Neuron (in vitro differentiated cells): ENCODE measurements at regions not wholly inside any gene's neighbourhood (a gene's known extent, or its start where the extent isn't known, plus 50 kb on each side); places are given as distances from the start of the nearest gene placed in this dataset.

ENCODE experiments used
- H2AFZ ChIP-seq: one replicate; pipeline ENCODE4 v1.6.1; 2013; ENCODE audit warnings: low read depth, mild to moderate bottlenecking, inconsistent platforms, low read length, moderate library complexity
- H3K27me3 ChIP-seq: one replicate; pipeline ENCODE4 v1.6.1; 2013; ENCODE audit warnings: low read length; ENCODE audit not compliant: insufficient read depth
- H3K36me3 ChIP-seq: one replicate; pipeline ENCODE4 v1.6.1; 2013; ENCODE audit warnings: low read length; ENCODE audit not compliant: insufficient read depth
- H3K4me1 ChIP-seq: one replicate; pipeline ENCODE4 v1.6.1; 2013; ENCODE audit warnings: low read length; ENCODE audit not compliant: insufficient read depth
- H3K4me3 ChIP-seq: 2 replicates; pipeline ENCODE4 v1.5.1; 2013; ENCODE audit warnings: mild to moderate bottlenecking, low read length, moderate library complexity
- H3K9me3 ChIP-seq: one replicate; pipeline ENCODE4 v1.6.1; 2013; ENCODE audit warnings: low read length

DNA sequence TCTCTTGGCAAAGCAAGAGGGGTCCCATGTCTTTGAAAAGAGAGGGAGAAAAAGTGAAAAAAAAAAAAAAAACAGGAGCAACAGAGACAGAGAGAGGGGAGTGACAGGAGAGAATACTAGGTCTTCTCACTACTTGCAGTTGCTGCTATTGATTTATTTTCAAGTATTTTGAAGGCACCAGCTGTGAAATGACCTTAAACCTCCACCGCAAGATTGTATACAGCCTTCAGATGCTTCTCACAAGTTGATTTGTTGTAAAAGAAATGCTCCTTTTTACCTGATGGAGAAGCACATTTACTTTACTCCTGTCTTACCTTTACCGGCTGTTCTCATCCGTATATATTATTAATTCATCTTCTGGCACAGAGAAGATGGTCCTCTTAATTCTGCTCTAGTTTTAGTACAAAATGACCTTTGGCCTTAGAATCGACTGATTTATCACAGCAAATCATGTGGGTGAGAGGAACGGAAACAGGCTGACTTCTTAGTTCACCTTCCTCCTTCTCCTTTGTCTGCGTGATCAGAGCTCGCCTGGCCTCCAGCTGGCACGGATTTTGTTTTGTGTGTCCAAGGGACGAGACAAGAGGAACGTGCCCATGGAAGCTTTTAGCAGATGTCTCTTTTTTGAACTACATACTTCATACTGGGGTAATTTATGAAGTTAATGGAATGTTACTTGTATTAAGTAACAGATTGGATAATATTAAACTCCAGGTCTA, 82.4 kb upstream of the PACRGL start:
- H3K27me3 ChIP-seq: no peaks in the 10 kb centered on the region
- H3K36me3 ChIP-seq: peaks cover 9% of the 10 kb centered on the region
- no peak overlapping the region for H2AFZ ChIP-seq
- H3K9me3 ChIP-seq: no peaks in the 10 kb centered on the region
- peaks cover 37% of the 10 kb centered on the region for H3K4me1 ChIP-seq
- no peak overlapping the region for H3K4me3 ChIP-seq

DNA sequence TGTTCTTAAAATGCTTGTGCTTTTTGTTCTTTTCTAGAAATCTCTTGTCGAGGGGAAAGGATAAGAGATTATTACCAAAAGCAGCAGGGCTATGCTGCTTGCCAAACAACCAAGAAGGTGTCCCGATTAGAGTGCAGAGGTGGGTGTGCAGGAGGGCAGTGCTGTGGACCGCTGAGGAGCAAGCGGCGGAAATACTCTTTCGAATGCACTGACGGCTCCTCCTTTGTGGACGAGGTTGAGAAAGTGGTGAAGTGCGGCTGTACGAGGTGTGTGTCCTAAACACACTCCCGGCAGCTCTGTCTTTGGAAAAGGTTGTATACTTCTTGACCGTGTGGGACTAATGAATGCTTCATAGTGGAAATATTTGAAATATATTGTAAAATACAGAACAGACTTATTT, 81.5 kb upstream of the PACRGL start:
- Histone ChIP-seq H3K4me1 (peaks cover 44% of the 10 kb centered on the region), H3K9me3 (no peaks in the 10 kb centered on the region), H3K4me3 (no peak overlapping the region), H2AFZ (no peak overlapping the region), H3K27me3 (no peaks in the 10 kb centered on the region), H3K36me3 (peaks cover 4% of the 10 kb centered on the region)

DNA sequence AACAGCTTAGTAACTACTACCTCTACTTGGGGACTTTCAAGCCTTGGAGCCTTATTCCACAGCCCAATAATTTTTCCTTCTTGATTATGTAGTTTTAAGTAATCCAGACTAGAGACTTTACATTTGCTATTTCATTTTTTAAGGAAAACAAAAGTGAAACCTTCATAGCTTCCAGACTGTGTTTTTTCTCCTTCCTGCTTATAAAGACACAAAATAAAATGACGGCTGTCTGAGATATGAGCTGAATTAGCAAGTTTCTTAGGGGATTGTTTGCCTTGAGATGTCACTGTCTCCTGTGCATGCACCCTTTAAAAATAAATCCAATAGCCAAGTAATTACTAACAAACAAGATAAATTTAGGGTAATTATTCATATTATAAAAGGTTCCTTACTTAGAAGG, 78.8 kb upstream of the PACRGL start:
- peaks cover 62% of the 10 kb centered on the region for H3K4me1 ChIP-seq
- peaks cover 4% of the 10 kb centered on the region for H3K36me3 ChIP-seq
- no peak overlapping the region for H2AFZ ChIP-seq
- no peak overlapping the region for H3K4me3 ChIP-seq
- H3K9me3 ChIP-seq: no peaks in the 10 kb centered on the region
- H3K27me3 ChIP-seq: no peaks in the 10 kb centered on the region

DNA sequence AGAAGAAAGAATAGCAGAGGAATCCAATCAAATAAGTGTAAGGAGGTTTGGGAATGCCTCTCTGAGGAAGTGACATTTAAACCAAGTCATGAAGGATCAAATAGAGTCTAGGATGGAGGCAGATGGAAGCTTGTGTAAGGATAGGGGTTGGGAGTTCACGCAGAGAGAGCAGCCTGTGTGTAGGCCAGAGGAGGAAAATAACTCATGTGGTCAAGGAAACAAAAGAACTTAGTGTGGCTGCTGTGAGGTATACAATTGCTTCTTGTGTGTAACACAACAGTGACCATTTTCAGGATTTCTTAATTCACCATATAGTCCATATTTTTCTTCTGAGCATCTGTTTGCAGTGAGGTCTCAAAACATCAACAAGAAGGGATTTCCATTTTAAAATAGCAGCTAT, 77.6 kb upstream of the PACRGL start:
- H2AFZ ChIP-seq: no peak overlapping the region
- H3K27me3 ChIP-seq: no peaks in the 10 kb centered on the region
- H3K4me1 ChIP-seq: peaks cover 59% of the 10 kb centered on the region
- H3K36me3 ChIP-seq: peaks cover 4% of the 10 kb centered on the region
- H3K4me3 ChIP-seq: no peak overlapping the region
- H3K9me3 ChIP-seq: no peaks in the 10 kb centered on the region

DNA sequence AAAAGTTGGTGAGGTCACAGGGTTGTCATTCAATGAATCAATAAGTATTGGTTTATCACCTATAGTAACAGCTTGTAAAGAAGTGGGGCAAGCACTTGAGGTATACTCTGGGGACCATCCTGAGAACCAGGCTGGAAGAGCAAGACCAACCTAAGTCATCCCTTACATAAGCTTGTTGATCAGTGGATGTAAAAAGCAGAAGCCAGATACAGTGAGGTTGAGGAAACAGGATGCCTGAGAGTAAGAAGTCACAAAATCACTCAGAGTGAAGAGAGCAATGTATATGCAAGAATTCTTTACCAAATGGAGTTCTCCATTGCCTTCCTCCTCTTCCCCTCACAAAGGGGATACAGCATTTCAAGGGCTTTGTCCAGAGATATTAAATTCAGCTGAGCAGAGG, 76.3 kb upstream of the PACRGL start:
- no peaks in the 10 kb centered on the region for H3K27me3 ChIP-seq
- peaks cover 4% of the 10 kb centered on the region for H3K36me3 ChIP-seq
- H2AFZ ChIP-seq: no peak overlapping the region
- H3K9me3 ChIP-seq: no peaks in the 10 kb centered on the region
- no peak overlapping the region for H3K4me3 ChIP-seq
- H3K4me1 ChIP-seq: peaks cover 46% of the 10 kb centered on the region

DNA sequence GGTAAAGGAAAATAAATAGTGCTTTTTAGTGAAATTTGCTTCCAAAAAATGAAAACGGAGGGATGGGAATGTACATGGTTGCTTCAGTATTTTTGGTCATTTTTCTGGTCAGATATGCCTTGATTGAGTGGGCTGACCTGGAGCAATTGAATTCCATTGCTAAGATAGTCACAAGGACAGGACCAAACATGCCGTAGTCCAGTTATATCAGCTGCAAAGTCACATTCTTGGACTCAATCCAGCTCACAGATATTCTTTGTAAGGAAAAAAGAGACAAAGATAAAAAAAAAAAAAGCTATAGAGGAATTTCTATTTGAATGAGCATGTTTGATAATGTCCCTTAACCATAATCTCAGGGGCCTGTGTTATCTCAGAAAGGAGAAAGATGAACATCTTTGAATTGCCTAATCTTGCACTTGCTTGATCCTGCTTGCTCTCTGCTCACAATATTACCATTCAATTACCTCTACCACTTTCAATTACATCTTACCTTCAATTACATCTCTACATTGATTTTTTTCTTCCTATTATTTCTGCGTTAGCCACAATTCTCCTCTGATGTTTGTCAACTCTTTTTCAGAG, 75.4 kb upstream of the PACRGL start:
- H3K4me1 ChIP-seq: peaks cover 45% of the 10 kb centered on the region
- no peak overlapping the region for H3K4me3 ChIP-seq
- H3K27me3 ChIP-seq: no peaks in the 10 kb centered on the region
- H2AFZ ChIP-seq: no peak overlapping the region
- H3K9me3 ChIP-seq: no peaks in the 10 kb centered on the region
- H3K36me3 ChIP-seq: peaks cover 3% of the 10 kb centered on the region

DNA sequence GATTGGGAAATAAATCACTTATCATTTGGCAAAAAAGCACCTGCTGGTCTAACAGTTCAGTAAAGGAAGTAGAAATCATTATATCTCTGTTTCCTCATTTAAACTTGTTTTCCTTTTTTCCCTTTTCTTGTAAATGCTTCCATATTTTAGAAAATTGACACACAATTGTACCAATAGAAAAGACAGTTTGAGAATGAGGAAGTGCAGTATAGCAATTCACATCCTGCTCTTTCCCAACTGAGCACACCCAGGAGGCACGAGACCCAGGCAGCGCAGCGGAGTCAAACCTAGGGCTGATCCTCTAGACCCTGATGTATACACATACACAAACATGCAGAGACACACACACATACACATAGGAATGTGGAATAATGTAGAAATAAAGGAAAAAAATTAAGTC, 74.8 kb upstream of the PACRGL start:
- Histone ChIP-seq H2AFZ (no peak overlapping the region), H3K9me3 (no peaks in the 10 kb centered on the region), H3K27me3 (no peaks in the 10 kb centered on the region), H3K4me1 (peaks cover 42% of the 10 kb centered on the region), H3K36me3 (no peaks in the 10 kb centered on the region), H3K4me3 (no peak overlapping the region)

DNA sequence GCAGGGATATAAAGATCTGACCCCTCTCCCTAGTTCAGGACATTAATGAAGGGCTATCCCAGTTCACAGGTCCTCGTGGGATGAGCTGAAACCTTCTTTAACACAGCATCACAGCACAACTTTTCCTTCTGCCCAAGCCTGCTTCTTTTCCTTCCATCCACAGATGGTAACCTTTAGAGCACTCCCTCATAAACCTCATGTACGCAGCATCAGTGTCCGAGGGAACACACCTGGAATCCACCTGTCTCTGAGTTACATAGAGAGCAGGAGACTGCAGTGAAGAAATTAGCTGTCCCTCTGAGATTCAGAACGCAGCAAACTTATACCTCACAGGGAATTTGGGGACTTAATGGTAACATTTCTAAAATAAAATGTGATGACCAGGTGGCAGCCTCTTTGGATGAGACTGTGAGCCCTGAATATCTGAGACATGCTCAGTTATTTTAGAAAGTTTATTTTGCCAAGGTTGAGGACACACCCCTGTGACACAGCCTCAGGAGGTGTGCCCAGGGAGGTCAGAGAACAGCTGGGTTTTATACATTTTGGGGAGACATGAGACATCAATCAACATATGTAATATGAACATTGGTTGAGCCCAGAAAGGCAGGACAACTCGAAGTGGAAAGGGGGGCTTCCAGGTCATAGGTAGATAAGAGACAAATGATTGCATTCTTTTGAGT, 73.8 kb upstream of the PACRGL start:
- no peaks in the 10 kb centered on the region for H3K9me3 ChIP-seq
- H3K4me3 ChIP-seq: no peak overlapping the region
- H2AFZ ChIP-seq: no peak overlapping the region
- peaks cover 40% of the 10 kb centered on the region for H3K4me1 ChIP-seq
- H3K27me3 ChIP-seq: no peaks in the 10 kb centered on the region
- H3K36me3 ChIP-seq: no peaks in the 10 kb centered on the region

DNA sequence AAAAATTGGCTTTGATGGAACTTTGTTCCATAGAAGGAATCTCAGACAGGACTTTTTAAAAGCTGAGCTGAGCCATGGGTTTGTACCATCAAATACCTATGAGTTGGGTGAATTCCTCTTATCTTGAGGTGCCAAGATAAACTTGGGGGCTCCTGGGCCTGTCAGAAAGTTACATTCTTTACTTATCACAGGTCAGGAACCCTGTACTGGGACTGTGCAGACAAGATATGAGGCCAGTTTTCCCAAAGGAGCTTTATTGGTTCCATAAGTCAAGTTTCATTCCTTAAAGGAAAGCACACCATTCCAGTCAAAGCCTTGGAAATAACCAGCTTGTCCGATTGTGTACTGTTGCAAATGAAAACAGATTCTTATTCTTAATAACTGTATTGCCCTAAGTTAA, 72.4 kb upstream of the PACRGL start:
- H3K4me3 ChIP-seq: no peak overlapping the region
- peaks cover 29% of the 10 kb centered on the region for H3K4me1 ChIP-seq
- no peaks in the 10 kb centered on the region for H3K36me3 ChIP-seq
- H3K9me3 ChIP-seq: no peaks in the 10 kb centered on the region
- H3K27me3 ChIP-seq: no peaks in the 10 kb centered on the region
- no peak overlapping the region for H2AFZ ChIP-seq

DNA sequence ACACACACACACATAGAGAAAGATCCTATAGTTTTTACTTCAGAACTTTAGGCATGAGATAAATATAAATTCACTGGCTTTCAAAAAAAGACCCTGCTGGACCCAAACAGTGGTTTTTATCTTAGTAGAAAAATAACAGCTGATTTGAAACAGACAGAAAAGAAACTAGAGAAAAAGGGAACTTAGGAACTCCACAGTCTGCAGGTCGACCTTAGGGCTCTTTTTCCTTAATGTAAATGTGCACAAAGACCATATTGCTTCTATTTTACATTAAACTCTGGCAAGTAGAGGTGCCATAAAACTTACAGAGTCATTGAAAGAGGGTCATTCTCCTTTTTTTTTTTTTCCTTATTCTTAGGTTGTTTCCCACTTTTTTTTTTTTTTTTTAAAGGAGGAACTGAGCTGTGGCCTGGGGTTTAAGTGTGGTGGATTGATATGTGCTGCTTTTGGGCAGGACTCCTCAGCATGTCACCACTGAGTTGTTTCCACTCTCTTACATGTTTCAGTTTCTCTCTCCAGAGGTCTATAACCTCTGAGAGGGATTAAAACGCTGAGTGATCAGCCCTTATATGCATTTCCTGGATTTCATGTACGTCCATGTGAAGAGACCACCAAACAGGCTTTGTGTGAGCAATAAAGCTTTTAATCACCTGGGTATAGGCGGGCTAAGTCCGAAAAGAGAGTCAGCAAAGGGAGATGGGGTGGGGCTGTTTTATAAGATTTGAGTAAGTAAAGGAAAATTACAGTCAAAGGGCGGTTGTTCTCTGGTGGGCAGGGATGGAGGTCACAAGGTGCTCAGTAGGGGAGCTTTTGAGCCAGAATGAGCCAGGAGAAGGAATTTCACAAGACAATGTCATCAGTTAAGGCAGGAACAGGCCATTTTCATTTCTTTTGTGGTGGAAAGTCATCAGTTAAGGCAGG, 70.8 kb upstream of the PACRGL start:
- H3K9me3 ChIP-seq: no peaks in the 10 kb centered on the region
- no peaks in the 10 kb centered on the region for H3K36me3 ChIP-seq
- no peaks in the 10 kb centered on the region for H3K27me3 ChIP-seq
- peaks cover 15% of the 10 kb centered on the region for H3K4me1 ChIP-seq
- no peak overlapping the region for H3K4me3 ChIP-seq
- H2AFZ ChIP-seq: no peak overlapping the region

DNA sequence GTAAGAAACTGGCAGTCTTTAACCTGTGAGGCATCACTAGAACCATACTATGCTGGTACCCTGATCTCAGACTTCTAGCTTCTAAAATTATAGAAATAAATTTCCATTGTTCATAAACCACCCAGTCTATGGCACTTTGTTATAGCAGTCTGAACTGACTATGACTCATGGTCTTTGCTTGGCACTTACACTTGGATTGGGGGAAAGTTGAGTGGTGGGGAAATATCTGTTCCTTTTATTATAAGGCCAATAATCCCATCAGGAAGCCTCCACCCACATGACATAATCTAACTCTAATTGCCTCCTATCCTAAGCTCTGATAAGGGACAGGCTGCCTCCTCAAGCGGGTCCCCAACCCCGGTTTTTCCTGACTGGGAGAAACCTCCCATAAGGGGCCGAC, 61.4 kb upstream of the PACRGL start:
- no peaks in the 10 kb centered on the region for H3K9me3 ChIP-seq
- no peaks in the 10 kb centered on the region for H3K36me3 ChIP-seq
- H3K4me1 ChIP-seq: no peaks in the 10 kb centered on the region
- H3K4me3 ChIP-seq: no peak overlapping the region
- no peaks in the 10 kb centered on the region for H3K27me3 ChIP-seq
- no peak overlapping the region for H2AFZ ChIP-seq

DNA sequence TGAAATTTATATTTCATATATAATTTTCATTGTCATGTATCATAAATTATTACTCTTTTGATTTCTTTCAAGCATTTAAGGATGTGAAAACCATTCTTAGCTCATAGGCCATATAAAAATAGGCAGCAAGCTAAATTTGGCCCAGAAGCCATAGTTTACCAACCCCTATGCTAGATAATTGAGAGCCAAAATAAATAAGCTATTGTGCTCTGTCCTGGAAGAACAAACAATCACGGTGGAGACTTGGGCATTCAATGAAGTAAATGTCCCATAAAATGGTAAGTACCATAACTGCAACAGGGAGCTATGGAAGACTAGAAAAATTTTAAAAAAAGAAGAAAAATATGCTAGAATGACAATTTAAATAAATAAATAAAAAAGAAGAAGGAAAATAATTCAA, 60.9 kb upstream of the PACRGL start:
- Histone ChIP-seq H3K4me1 (no peaks in the 10 kb centered on the region), H3K9me3 (no peaks in the 10 kb centered on the region), H3K27me3 (no peaks in the 10 kb centered on the region), H3K36me3 (no peaks in the 10 kb centered on the region), H2AFZ (no peak overlapping the region), H3K4me3 (no peak overlapping the region)

DNA sequence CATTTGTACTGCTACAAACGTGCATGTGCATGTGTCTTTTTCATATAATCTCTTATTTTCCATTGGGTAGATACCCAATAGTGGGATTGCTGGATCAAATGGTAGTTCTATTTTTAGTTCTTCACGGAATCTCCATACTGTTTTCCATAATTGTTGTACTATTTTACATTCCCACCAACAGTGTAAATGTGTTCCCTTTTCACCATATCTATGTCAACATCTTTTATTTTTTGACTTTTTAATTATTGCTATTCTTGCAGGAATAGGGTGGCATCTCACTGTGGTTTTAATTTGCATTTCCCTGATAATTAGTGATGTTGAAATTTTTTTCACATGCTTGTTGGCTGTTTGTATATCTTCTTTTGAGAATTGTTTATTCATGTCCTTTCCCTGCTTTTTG, 59.3 kb upstream of the PACRGL start:
- H2AFZ ChIP-seq: no peak overlapping the region
- H3K4me3 ChIP-seq: no peak overlapping the region
- no peaks in the 10 kb centered on the region for H3K4me1 ChIP-seq
- no peaks in the 10 kb centered on the region for H3K9me3 ChIP-seq
- H3K27me3 ChIP-seq: no peaks in the 10 kb centered on the region
- H3K36me3 ChIP-seq: no peaks in the 10 kb centered on the region
